ENCODE measurements at regions not wholly inside any gene's neighbourhood (a gene's known extent, or its start where the extent isn't known, plus 50 kb on each side); places are given as distances from the start of the nearest gene placed in this dataset.

- TF ChIP-seq POLR2A (IDR thresholded peaks at IDR 0.05) (no peak), CTCF (IDR thresholded peaks at IDR 0.05) (no peak)
These were observed 275.7 kb upstream of the NAALADL2 start for GRCh38 chr3:174583396-174583795.

Measured in esophagus squamous epithelium (tissue), 4 donors.